HS-5 (cell line): ENCODE measurements at regions not wholly inside any gene's neighbourhood (a gene's known extent, or its start where the extent isn't known, plus 50 kb on each side); places are given as distances from the start of the nearest gene placed in this dataset.
"Not testable (repeated sequence)": the region's sequence is repeated elsewhere in the genome, so short reads cannot be mapped to it uniquely, and the experiment has no call there.

Experiments
- DNase-seq: peaks from one replicate; pipeline ENCODE4 v3.0.0-alpha.2; 2012; ENCODE audit warnings: low read depth

- peak; percentile 70 for DNase-seq
These were observed 93.2 kb downstream of the DACT1 start for GRCh38 chr14:58730792-58731464.

- peak; percentile 98 for DNase-seq
These were observed 93.9 kb downstream of the DACT1 start for GRCh38 chr14:58731465-58732293.

- DNase-seq, result no peak
These were observed 94.6 kb downstream of the DACT1 start for GRCh38 chr14:58732387-58732786.

- no peak for DNase-seq
These were observed 95.9 kb downstream of the DACT1 start for GRCh38 chr14:58733451-58734208.

GRCh38 chr14:58735596-58735995 is 97.8 kb downstream of the DACT1 start:
- no peak for DNase-seq

GRCh38 chr14:58736606-58737005 is 98.8 kb downstream of the DACT1 start:
- no peak for DNase-seq

- DNase-seq, result no peak
These were observed 99.7 kb downstream of the DACT1 start for GRCh38 chr14:58737511-58737910.

- DNase-seq, result peak; percentile 70
These were observed 100.6 kb downstream of the DACT1 start for GRCh38 chr14:58738189-58738836.

GRCh38 chr14:58738876-58739275 is 101.1 kb downstream of the DACT1 start:
- no peak for DNase-seq

GRCh38 chr14:58739674-58740073 is 101.9 kb downstream of the DACT1 start:
- DNase-seq, result no peak

- no peak for DNase-seq
These were observed 102.7 kb downstream of the DACT1 start for GRCh38 chr14:58740379-58740935.

GRCh38 chr14:58744801-58745394 is 107.1 kb downstream of the DACT1 start:
- DNase-seq, result no peak

GRCh38 chr14:58746261-58746660 is 108.5 kb downstream of the DACT1 start:
- DNase-seq, result no peak

GRCh38 chr14:58746701-58747100 is 108.9 kb downstream of the DACT1 start:
- no peak for DNase-seq

GRCh38 chr14:58747181-58747580 is 109.4 kb downstream of the DACT1 start:
- DNase-seq, result no peak

GRCh38 chr14:58748251-58748650 is 110.5 kb downstream of the DACT1 start:
- DNase-seq, result not testable (repeated sequence)

- peak; percentile 62 for DNase-seq
These were observed 111.4 kb downstream of the DACT1 start for GRCh38 chr14:58749066-58749669.

GRCh38 chr14:58750321-58751269 is 112.8 kb downstream of the DACT1 start:
- DNase-seq, result no peak

GRCh38 chr14:58751788-58752187 is 114.0 kb downstream of the DACT1 start:
- no peak for DNase-seq

- DNase-seq, result no peak
These were observed 114.5 kb downstream of the DACT1 start for GRCh38 chr14:58752289-58752688.
